ENCODE measurements at regions not wholly inside any gene's neighbourhood (a gene's known extent, or its start where the extent isn't known, plus 50 kb on each side); places are given as distances from the start of the nearest gene placed in this dataset.

DNA sequence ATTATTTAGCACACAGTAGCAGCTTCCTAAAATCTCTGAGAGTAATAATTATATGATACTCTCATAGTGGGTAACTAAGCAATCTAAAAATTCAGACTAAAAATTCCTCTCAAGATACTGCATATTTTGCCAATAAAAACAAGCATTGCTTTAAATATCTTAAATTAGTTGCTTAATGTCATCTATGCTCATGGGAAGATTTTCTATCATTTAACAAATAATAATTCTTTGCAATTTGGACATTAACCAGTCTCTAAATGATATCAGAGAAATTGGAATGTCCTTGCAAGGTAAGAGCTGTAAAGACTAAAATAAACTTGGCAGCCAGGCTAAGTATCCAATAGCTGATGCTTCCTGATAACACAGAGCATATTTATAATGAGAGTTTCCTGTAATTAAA, 221.8 kb downstream of the SNCAIP start:
- DNase-seq (ENCODE audit: low read depth) = no peak
- H3K4me3 ChIP-seq (replicated peaks; ENCODE audit: low read depth, low read length) = no peak overlapping the region
- TF ChIP-seq, protein P1, sequence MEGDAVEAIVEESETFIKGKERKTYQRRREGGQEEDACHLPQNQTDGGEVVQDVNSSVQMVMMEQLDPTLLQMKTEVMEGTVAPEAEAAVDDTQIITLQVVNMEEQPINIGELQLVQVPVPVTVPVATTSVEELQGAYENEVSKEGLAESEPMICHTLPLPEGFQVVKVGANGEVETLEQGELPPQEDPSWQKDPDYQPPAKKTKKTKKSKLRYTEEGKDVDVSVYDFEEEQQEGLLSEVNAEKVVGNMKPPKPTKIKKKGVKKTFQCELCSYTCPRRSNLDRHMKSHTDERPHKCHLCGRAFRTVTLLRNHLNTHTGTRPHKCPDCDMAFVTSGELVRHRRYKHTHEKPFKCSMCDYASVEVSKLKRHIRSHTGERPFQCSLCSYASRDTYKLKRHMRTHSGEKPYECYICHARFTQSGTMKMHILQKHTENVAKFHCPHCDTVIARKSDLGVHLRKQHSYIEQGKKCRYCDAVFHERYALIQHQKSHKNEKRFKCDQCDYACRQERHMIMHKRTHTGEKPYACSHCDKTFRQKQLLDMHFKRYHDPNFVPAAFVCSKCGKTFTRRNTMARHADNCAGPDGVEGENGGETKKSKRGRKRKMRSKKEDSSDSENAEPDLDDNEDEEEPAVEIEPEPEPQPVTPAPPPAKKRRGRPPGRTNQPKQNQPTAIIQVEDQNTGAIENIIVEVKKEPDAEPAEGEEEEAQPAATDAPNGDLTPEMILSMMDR (IDR thresholded peaks at IDR 0.05; ENCODE audit: low read length, missing control alignments) = no peak

DNA sequence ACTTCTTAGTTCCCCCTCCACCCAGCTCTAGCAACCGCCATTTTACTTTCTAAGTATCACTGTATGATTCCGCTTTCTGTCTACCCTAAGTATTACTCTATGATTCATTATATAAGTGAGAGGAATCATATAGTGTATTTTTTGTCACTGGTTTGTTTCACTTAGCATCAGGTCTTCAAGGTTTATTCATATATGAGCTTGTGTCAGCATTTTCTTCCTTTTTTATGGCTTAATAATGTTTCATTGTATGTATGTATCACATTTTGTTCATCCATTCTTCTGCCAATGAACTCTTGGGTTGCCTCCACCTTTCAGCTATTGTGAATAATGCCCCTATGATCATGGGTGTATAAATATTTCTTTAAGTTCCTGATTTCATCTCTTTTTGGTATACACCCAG, 222.8 kb downstream of the SNCAIP start:
- no peak overlapping the region for H3K4me3 ChIP-seq (replicated peaks; ENCODE audit: low read depth, low read length)
- TF ChIP-seq, protein P1 (IDR thresholded peaks at IDR 0.05; ENCODE audit: low read length, missing control alignments) = no peak
- DNase-seq (ENCODE audit: low read depth) = no peak

DNA sequence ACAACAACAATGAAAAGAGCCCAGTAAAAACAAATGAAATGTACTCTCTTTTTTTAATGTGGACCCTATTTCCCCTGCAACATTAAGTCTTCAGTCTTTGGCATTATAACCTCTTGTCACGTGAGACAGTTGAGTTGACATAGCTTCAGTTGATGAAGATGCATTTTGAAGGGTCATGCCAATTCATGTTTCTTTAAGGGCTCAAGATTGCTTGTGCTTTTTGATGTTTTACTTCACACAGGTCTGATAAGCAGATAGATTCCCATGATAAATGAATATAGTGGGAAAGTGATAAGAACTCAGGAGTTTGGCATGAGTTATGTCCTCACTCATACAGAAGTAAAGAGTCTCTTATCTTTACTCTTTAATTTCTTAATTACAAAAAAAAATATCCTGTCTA, 229.4 kb downstream of the SNCAIP start:
- TF ChIP-seq, protein P1 (IDR thresholded peaks at IDR 0.05; ENCODE audit: low read length, missing control alignments) = no peak
- no peak for DNase-seq (ENCODE audit: low read depth)
- H3K4me3 ChIP-seq (replicated peaks; ENCODE audit: low read depth, low read length) = no peak overlapping the region

DNA sequence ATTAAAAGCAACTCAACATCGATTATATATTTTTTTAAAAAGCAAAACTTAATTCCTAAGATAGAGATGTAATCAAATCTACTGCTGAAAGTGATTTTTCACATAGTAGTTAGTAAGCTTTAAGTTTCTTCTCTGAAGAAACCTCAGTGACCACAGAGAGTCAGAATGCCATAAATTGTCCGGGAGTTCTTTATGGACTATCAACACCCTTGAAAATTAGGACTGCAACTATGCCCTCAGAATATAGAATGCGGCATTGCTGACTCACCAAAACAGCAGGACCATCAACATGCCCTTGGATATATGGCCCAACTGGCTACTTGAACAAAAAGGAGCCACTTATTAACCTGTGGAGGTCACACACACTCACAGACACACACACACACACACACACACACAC, 228.9 kb upstream of the SNX2 start:
- no peak overlapping the region for H3K4me3 ChIP-seq (replicated peaks; ENCODE audit: low read depth, low read length)
- TF ChIP-seq, protein P1 (IDR thresholded peaks at IDR 0.05; ENCODE audit: low read length, missing control alignments) = no peak
- DNase-seq (ENCODE audit: low read depth) = no peak

DNA sequence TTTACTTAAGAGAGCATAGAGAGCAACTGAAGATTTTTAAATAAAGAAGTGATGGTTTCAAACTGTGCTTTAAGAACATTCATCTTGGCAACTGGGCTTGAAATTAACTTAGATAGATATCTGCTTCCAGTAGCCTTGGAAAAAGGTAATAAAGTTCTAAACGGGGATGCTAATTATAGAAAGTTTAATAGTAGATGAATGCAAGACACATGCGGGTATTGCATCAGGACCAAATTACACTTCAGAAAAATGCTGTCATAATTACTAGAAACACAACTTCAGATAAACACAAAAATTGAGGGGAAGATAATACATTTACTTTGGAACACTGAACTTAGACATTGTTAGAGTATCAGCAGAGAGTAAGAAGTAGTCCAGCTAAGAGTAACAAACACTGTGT, 227.7 kb upstream of the SNX2 start:
- H3K4me3 ChIP-seq (replicated peaks; ENCODE audit: low read depth, low read length) = no peak overlapping the region
- DNase-seq (ENCODE audit: low read depth) = no peak
- TF ChIP-seq, protein P1 (IDR thresholded peaks at IDR 0.05; ENCODE audit: low read length, missing control alignments) = no peak

- TF ChIP-seq, protein P1 (IDR thresholded peaks at IDR 0.05; ENCODE audit: low read length, missing control alignments) = no peak
- H3K4me3 ChIP-seq (replicated peaks; ENCODE audit: low read depth, low read length) = no peak overlapping the region
- DNase-seq (ENCODE audit: low read depth) = no peak
These were observed 227.2 kb upstream of the SNX2 start for GRCh38 chr5:122547669-122548068.

DNA sequence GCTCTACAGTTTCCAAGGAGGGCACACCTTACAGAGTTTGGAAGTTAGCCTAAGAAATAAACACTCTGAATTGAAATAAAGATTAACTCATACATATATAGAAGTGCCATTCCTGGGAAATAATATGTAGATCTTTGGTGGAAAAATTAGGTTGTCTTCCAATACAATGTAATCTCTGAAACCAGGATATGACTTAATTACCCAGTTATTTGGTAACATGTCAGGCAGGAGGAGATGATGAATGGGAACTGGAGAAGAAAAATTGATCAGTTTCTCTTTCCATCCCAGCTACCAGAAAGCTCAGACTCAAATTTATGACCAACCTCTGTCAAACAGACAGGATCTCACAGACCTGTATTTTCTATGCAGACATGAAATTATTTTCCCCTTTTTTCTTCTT, 215.2 kb upstream of the SNX2 start:
- DNase-seq (ENCODE audit: low read depth) = peak; percentile 47
- TF ChIP-seq, protein P1 (IDR thresholded peaks at IDR 0.05; ENCODE audit: low read length, missing control alignments) = no peak

More for the DNA sequence above, 215.2 kb upstream of the SNX2 start:
- no peak overlapping the region for H3K4me3 ChIP-seq (replicated peaks; ENCODE audit: low read depth, low read length)

Measured in fibroblast of pulmonary artery (primary cell).